GM13977 (cell line): ENCODE measurements at regions not wholly inside any gene's neighbourhood (a gene's known extent, or its start where the extent isn't known, plus 50 kb on each side); places are given as distances from the start of the nearest gene placed in this dataset.

ENCODE experiments used
- DNase-seq: peaks from one replicate; pipeline ENCODE4 v3.0.0; 2012; ENCODE audit warnings: low spot score
- CTCF ChIP-seq: IDR thresholded peaks from 2 replicates; pipeline ENCODE4 v1.5.1; 2012; ENCODE audit warnings: mild to moderate bottlenecking, control low read depth; ENCODE audit not compliant: insufficient read depth; ENCODE audit errors: extremely low read depth, missing control alignments
- in situ Hi-C: fragments of 300-500 bp; cut with MboI; formaldehyde crosslinking; loops from one replicate; pipeline ENCODE4 v1.12.0; 2022; ENCODE audit warnings: low sequenced_read_pairs, low pct_unique_long_range_greater_than_20kb, mixed read lengths, inconsistent platforms; ENCODE audit not compliant: unreplicated experiment

- TF ChIP-seq CTCF = no peak
- no peak for DNase-seq
- in situ Hi-C loops = no loop called here
These were observed 474.6 kb downstream of the EPHA5 start for GRCh38 chr4:65195666-65196065.

DNA sequence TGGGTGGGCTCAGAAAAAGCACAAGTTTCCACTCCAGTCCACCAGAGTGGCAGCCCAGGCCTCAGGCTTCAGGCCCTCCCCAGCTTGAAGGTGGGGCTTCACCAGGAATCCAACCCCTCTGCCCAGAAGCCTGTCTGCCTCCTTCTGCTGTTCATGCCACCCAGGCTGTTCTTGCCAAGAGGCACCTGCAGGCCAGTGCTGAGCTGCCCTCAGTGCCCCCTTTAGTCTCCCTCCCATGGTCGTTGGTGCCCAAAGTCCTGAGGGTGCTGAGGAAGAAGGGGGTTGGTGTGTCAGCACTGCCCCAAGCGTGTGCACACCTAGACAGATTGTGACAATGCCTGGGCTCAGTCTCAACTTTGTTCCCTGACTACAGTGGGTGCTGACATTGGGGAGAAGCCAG is 475.3 kb downstream of the EPHA5 start:
- TF ChIP-seq CTCF = no peak
- DNase-seq = no peak
- in situ Hi-C loops = no loop called here

- in situ Hi-C loops = no loop called here
- TF ChIP-seq CTCF = no peak
- no peak for DNase-seq
These were observed 476.3 kb downstream of the EPHA5 start for GRCh38 chr4:65193985-65194384.

GRCh38 chr4:65190780-65191179 is 479.5 kb downstream of the EPHA5 start:
- in situ Hi-C loops = no loop called here

GRCh38 chr4:65175585-65175984 is 494.7 kb downstream of the EPHA5 start:
- DNase-seq = no peak
- no peak for TF ChIP-seq CTCF
- in situ Hi-C loops = no loop called here

More at GRCh38 chr4:65190780-65191179, 479.5 kb downstream of the EPHA5 start:
- no peak for DNase-seq
- TF ChIP-seq CTCF = no peak

GRCh38 chr4:65170768-65171514 is 499.3 kb downstream of the EPHA5 start:
- no peak for DNase-seq
- in situ Hi-C loops = no loop called here
- no peak for TF ChIP-seq CTCF
